ENCODE measurements at regions not wholly inside any gene's neighbourhood (a gene's known extent, or its start where the extent isn't known, plus 50 kb on each side); places are given as distances from the start of the nearest gene placed in this dataset.
"Not testable (repeated sequence)": the region's sequence is repeated elsewhere in the genome, so short reads cannot be mapped to it uniquely, and the experiment has no call there.

GRCh38 chr4:72948080-72948479 lies 121.4 kb downstream of the COX18 start:
- H3K4me1 ChIP-seq (ENCODE audit: control insufficient read depth in 2 of 2, insufficient read depth in 2 of 2, low read length in 2 of 2): no peaks in the 10 kb centered on the region
- no peaks in the 10 kb centered on the region for H3K36me3 ChIP-seq (ENCODE audit: control insufficient read depth in 2 of 2, insufficient read depth in 2 of 2, low read length in 2 of 2)
- H3K9ac ChIP-seq (ENCODE audit: low read depth in 1 of 2, low read length in 2 of 2): no peak overlapping the region
- H3K27ac ChIP-seq (ENCODE audit: low read depth in 2 of 2, low read length in 2 of 2): no peak overlapping the region
- no peaks in the 10 kb centered on the region for H3K9me3 ChIP-seq (ENCODE audit: control insufficient read depth in 2 of 2, low read length in 2 of 2)
- H3K4me3 ChIP-seq (ENCODE audit: low read length in 2 of 2): no peak overlapping the region
- no peaks in the 10 kb centered on the region for H3K27me3 ChIP-seq (ENCODE audit: control insufficient read depth in 2 of 2, insufficient read depth in 2 of 2, low read length in 2 of 2)

- Histone ChIP-seq H3K9ac (ENCODE audit: low read depth in 1 of 2, low read length in 2 of 2) (no peak overlapping the region), H3K27me3 (ENCODE audit: control insufficient read depth in 2 of 2, insufficient read depth in 2 of 2, low read length in 2 of 2) (no peaks in the 10 kb centered on the region), H3K4me1 (ENCODE audit: control insufficient read depth in 2 of 2, insufficient read depth in 2 of 2, low read length in 2 of 2) (no peaks in the 10 kb centered on the region), H3K36me3 (ENCODE audit: control insufficient read depth in 2 of 2, insufficient read depth in 2 of 2, low read length in 2 of 2) (no peaks in the 10 kb centered on the region), H3K4me3 (ENCODE audit: low read length in 2 of 2) (no peak overlapping the region), H3K27ac (ENCODE audit: low read depth in 2 of 2, low read length in 2 of 2) (no peak overlapping the region), H3K9me3 (ENCODE audit: control insufficient read depth in 2 of 2, low read length in 2 of 2) (no peaks in the 10 kb centered on the region)
Observed at GRCh38 chr4:72945719-72946336, 123.7 kb downstream of the COX18 start.

DNA sequence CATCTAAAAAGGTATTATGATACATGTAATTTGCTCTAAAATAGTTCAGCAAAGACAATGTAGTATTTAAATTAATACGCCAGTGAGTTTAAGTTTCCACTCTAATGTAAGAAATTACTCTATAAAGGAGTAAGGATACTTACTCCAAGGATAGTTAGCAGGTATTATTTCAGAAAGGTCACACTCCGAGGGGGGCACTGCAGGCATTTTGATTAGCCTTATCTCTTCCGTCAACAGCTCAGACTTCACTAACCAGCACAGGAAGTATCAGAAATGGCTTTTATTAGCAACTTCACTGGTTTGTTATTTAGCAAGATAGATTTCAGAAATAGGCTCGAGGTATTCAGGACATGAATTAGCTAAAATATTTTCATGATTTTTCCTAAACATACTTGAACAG lies 127.0 kb downstream of the COX18 start:
- no peaks in the 10 kb centered on the region for H3K4me1 ChIP-seq (ENCODE audit: control insufficient read depth in 2 of 2, insufficient read depth in 2 of 2, low read length in 2 of 2)
- H3K36me3 ChIP-seq (ENCODE audit: control insufficient read depth in 2 of 2, insufficient read depth in 2 of 2, low read length in 2 of 2): no peaks in the 10 kb centered on the region
- H3K27me3 ChIP-seq (ENCODE audit: control insufficient read depth in 2 of 2, insufficient read depth in 2 of 2, low read length in 2 of 2): no peaks in the 10 kb centered on the region
- H3K4me3 ChIP-seq (ENCODE audit: low read length in 2 of 2): no peak overlapping the region
- H3K9ac ChIP-seq (ENCODE audit: low read depth in 1 of 2, low read length in 2 of 2): no peak overlapping the region
- no peaks in the 10 kb centered on the region for H3K9me3 ChIP-seq (ENCODE audit: control insufficient read depth in 2 of 2, low read length in 2 of 2)
- H3K27ac ChIP-seq (ENCODE audit: low read depth in 2 of 2, low read length in 2 of 2): no peak overlapping the region

- H3K27me3 ChIP-seq (ENCODE audit: control insufficient read depth in 2 of 2, insufficient read depth in 2 of 2, low read length in 2 of 2): no peaks in the 10 kb centered on the region
- no peaks in the 10 kb centered on the region for H3K36me3 ChIP-seq (ENCODE audit: control insufficient read depth in 2 of 2, insufficient read depth in 2 of 2, low read length in 2 of 2)
- no peaks in the 10 kb centered on the region for H3K9me3 ChIP-seq (ENCODE audit: control insufficient read depth in 2 of 2, low read length in 2 of 2)
- no peaks in the 10 kb centered on the region for H3K4me1 ChIP-seq (ENCODE audit: control insufficient read depth in 2 of 2, insufficient read depth in 2 of 2, low read length in 2 of 2)
- H3K27ac ChIP-seq (ENCODE audit: low read depth in 2 of 2, low read length in 2 of 2): no peak overlapping the region
- H3K9ac ChIP-seq (ENCODE audit: low read depth in 1 of 2, low read length in 2 of 2): no peak overlapping the region
- H3K4me3 ChIP-seq (ENCODE audit: low read length in 2 of 2): no peak overlapping the region
Observed at GRCh38 chr4:72938516-72938915, 131.0 kb downstream of the COX18 start.

DNA sequence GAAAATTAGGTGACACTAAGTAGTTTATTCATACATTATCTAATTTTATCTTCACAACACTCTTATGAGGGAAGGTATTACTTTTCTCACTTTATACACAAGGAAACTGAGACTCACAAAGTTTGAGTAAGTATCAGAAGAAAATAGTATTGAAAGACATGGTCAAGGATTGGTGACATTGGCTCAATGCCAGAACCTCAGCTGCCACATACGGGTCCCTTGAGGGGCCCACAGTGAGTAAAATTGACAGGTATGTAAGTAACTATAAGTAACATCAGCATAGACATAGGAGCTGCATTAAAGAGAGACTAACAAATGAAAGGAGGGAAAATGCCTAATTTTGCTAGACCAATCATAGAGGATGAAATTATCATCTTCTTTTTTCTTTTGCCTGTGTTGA lies 134.1 kb downstream of the COX18 start:
- Histone ChIP-seq H3K9ac (ENCODE audit: low read depth in 1 of 2, low read length in 2 of 2) (no peak overlapping the region), H3K9me3 (ENCODE audit: control insufficient read depth in 2 of 2, low read length in 2 of 2) (no peaks in the 10 kb centered on the region), H3K36me3 (ENCODE audit: control insufficient read depth in 2 of 2, insufficient read depth in 2 of 2, low read length in 2 of 2) (no peaks in the 10 kb centered on the region), H3K27ac (ENCODE audit: low read depth in 2 of 2, low read length in 2 of 2) (no peak overlapping the region), H3K4me1 (ENCODE audit: control insufficient read depth in 2 of 2, insufficient read depth in 2 of 2, low read length in 2 of 2) (no peaks in the 10 kb centered on the region), H3K27me3 (ENCODE audit: control insufficient read depth in 2 of 2, insufficient read depth in 2 of 2, low read length in 2 of 2) (no peaks in the 10 kb centered on the region), H3K4me3 (ENCODE audit: low read length in 2 of 2) (no peak overlapping the region)

GRCh38 chr4:72933029-72933428 lies 136.5 kb downstream of the COX18 start:
- Histone ChIP-seq H3K27me3 (ENCODE audit: control insufficient read depth in 2 of 2, insufficient read depth in 2 of 2, low read length in 2 of 2) (no peaks in the 10 kb centered on the region), H3K4me1 (ENCODE audit: control insufficient read depth in 2 of 2, insufficient read depth in 2 of 2, low read length in 2 of 2) (no peaks in the 10 kb centered on the region), H3K9me3 (ENCODE audit: control insufficient read depth in 2 of 2, low read length in 2 of 2) (no peaks in the 10 kb centered on the region), H3K36me3 (ENCODE audit: control insufficient read depth in 2 of 2, insufficient read depth in 2 of 2, low read length in 2 of 2) (no peaks in the 10 kb centered on the region), H3K4me3 (ENCODE audit: low read length in 2 of 2) (no peak overlapping the region), H3K9ac (ENCODE audit: low read depth in 1 of 2, low read length in 2 of 2) (no peak overlapping the region), H3K27ac (ENCODE audit: low read depth in 2 of 2, low read length in 2 of 2) (no peak overlapping the region)

DNA sequence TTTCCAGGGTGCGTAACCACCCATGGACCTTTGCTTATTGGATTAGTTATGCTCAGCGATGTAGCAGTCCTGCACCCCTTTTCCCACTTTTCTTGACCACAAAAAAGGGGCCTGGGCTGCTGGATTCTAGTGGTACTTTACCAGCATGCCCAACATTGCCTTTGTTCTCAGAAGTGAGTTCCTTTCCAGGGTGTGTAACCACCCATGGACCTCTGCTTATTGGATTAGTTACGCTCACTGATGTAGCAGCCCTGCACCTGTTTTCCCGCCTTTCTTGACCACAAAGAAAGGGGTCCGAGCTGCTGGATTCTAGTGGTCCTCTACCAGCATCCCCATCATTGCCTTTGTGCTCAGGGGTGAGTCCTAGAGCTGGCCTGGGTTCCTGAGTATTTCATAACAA lies 138.2 kb downstream of the COX18 start:
- no peak overlapping the region for H3K4me3 ChIP-seq (ENCODE audit: low read length in 2 of 2)
- H3K4me1 ChIP-seq (ENCODE audit: control insufficient read depth in 2 of 2, insufficient read depth in 2 of 2, low read length in 2 of 2): no peaks in the 10 kb centered on the region
- no peaks in the 10 kb centered on the region for H3K36me3 ChIP-seq (ENCODE audit: control insufficient read depth in 2 of 2, insufficient read depth in 2 of 2, low read length in 2 of 2)
- no peak overlapping the region for H3K27ac ChIP-seq (ENCODE audit: low read depth in 2 of 2, low read length in 2 of 2)
- no peaks in the 10 kb centered on the region for H3K27me3 ChIP-seq (ENCODE audit: control insufficient read depth in 2 of 2, insufficient read depth in 2 of 2, low read length in 2 of 2)
- no peak overlapping the region for H3K9ac ChIP-seq (ENCODE audit: low read depth in 1 of 2, low read length in 2 of 2)
- H3K9me3 ChIP-seq (ENCODE audit: control insufficient read depth in 2 of 2, low read length in 2 of 2): no peaks in the 10 kb centered on the region

DNA sequence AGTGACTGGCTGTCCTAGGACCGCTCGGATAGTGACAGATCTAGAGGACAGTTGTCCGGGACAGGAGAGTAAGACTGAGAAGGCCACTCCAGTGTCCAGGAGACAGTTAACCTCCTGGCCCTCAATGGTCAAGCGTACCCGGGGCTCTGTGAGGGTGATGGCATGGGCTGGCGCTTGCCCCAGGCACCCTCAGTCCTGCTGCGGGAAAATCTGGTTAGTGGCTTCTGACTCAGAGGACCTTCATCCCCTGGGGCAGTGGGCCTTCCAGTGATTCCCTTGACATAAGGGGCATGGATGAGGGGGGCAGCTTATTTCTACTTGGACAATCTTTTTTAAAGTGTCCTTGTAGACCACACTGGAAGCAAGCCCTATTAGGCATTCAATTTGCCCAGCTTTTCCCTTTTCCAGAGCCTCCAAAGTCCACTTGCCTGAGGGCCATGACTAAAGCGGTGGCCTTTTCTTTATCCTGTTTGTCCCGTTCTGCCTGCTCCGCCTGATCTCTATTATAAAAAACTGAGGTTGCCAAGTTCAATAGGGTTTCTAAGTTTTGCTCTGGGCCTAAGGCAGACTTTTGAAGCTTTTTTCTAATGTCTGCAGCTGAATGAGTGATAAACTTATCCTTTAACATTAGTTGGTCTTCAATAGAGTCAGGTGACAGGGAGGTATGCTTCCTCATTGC lies 139.8 kb downstream of the COX18 start:
- not testable (repeated sequence) for H3K27ac ChIP-seq (ENCODE audit: low read depth in 2 of 2, low read length in 2 of 2); H3K9me3 ChIP-seq (ENCODE audit: control insufficient read depth in 2 of 2, low read length in 2 of 2); H3K4me1 ChIP-seq (ENCODE audit: control insufficient read depth in 2 of 2, insufficient read depth in 2 of 2, low read length in 2 of 2); H3K36me3 ChIP-seq (ENCODE audit: control insufficient read depth in 2 of 2, insufficient read depth in 2 of 2, low read length in 2 of 2); H3K27me3 ChIP-seq (ENCODE audit: control insufficient read depth in 2 of 2, insufficient read depth in 2 of 2, low read length in 2 of 2); H3K4me3 ChIP-seq (ENCODE audit: low read length in 2 of 2); H3K9ac ChIP-seq (ENCODE audit: low read depth in 1 of 2, low read length in 2 of 2)

- Histone ChIP-seq H3K9me3 (ENCODE audit: control insufficient read depth in 2 of 2, low read length in 2 of 2) (no peaks in the 10 kb centered on the region), H3K36me3 (ENCODE audit: control insufficient read depth in 2 of 2, insufficient read depth in 2 of 2, low read length in 2 of 2) (no peaks in the 10 kb centered on the region), H3K4me3 (ENCODE audit: low read length in 2 of 2) (no peak overlapping the region), H3K27me3 (ENCODE audit: control insufficient read depth in 2 of 2, insufficient read depth in 2 of 2, low read length in 2 of 2) (no peaks in the 10 kb centered on the region), H3K9ac (ENCODE audit: low read depth in 1 of 2, low read length in 2 of 2) (no peak overlapping the region), H3K4me1 (ENCODE audit: control insufficient read depth in 2 of 2, insufficient read depth in 2 of 2, low read length in 2 of 2) (no peaks in the 10 kb centered on the region), H3K27ac (ENCODE audit: low read depth in 2 of 2, low read length in 2 of 2) (no peak overlapping the region)
Observed at GRCh38 chr4:72924814-72925213, 144.7 kb downstream of the COX18 start.

- no peak overlapping the region for H3K9ac ChIP-seq (ENCODE audit: low read depth in 1 of 2, low read length in 2 of 2)
- no peaks in the 10 kb centered on the region for H3K27me3 ChIP-seq (ENCODE audit: control insufficient read depth in 2 of 2, insufficient read depth in 2 of 2, low read length in 2 of 2)
- H3K4me1 ChIP-seq (ENCODE audit: control insufficient read depth in 2 of 2, insufficient read depth in 2 of 2, low read length in 2 of 2): no peaks in the 10 kb centered on the region
- H3K36me3 ChIP-seq (ENCODE audit: control insufficient read depth in 2 of 2, insufficient read depth in 2 of 2, low read length in 2 of 2): no peaks in the 10 kb centered on the region
- H3K4me3 ChIP-seq (ENCODE audit: low read length in 2 of 2): no peak overlapping the region
- no peaks in the 10 kb centered on the region for H3K9me3 ChIP-seq (ENCODE audit: control insufficient read depth in 2 of 2, low read length in 2 of 2)
- no peak overlapping the region for H3K27ac ChIP-seq (ENCODE audit: low read depth in 2 of 2, low read length in 2 of 2)
Observed at GRCh38 chr4:72919937-72920336, 149.6 kb downstream of the COX18 start.
